Amniotic epithelial cell (primary cell): ENCODE measurements at regions not wholly inside any gene's neighbourhood (a gene's known extent, or its start where the extent isn't known, plus 50 kb on each side); places are given as distances from the start of the nearest gene placed in this dataset.

Experiments used
- DNase-seq: peaks from one replicate; pipeline ENCODE4 v3.0.0-alpha.2; 2010; ENCODE audit warnings: low read depth

DNA sequence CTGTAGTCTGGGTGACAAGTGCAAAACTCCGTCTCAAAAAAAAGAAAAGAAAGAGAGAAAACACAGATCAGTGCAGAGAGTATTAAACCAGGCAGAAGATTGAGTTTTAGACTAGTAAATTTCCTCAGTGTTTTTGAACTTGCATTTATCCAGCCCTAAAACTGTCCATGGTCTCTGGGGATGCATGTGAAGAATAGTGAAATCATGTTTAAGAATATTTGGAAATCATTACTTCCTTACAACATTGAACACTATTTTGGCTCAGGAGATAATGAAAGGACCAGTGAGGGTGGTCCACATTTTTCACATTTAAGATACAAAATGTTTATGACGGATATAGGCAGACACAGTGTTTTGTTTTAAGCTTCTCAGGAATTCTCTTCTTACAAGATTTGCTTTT, 195.8 kb upstream of the RASGEF1B start:
- DNase-seq: no peak

DNA sequence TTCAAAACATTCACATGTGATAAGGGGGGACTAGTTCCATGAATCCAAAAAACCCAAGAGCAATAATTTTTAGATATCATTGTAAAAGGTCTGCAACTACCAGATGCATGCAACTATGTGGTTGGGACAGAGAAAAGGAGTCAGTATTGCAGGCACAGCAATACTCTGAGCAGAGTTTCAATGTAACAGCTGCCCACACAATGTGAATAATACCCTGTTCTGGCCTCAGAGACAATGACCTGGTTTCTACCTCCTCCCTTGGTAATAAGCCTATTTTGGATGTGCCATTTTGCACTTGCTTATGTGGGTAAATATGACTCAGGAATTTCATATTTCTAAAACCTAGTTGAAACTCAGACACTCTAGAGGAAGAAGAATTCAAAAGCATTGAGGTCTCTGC, 194.8 kb upstream of the RASGEF1B start:
- DNase-seq: no peak

DNA sequence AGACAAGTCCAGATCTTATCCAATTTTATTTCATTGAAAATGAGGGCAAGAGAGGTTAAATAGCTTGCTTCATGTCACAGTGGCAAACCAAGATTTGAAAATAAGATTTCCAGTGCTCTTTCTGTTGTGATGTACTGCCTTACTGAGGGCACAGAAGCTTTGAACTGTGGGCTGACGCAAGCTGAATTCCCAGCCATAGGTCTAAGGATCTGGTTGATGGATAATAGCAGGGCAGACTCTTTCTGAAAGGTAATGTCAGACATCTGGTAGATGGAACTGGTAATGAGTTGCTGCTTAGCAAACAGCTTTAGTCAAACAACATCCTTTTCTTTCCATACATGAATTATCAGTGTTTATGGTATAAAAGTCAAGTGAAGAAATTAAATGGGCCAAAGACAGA, 193.9 kb upstream of the RASGEF1B start:
- DNase-seq: no peak

DNA sequence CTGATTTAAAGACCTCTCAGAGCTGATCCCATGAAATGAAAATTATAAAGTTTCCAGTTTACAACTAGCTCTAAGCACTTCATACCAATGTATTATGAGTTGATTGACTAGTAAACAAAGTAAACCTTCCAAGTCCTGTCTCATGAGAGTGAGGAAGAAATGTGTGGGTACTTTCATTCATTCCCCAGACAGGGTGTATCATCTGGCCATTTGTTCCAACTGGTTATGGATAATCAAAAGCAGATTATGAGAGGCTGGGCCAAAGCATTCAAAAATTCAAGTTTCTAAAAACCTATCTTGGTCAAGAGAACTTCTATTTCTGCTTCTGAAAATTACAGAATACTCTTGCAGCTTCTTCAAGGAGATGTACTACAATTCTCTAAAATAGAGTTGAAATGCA, 193.3 kb upstream of the RASGEF1B start:
- DNase-seq: no peak

DNA sequence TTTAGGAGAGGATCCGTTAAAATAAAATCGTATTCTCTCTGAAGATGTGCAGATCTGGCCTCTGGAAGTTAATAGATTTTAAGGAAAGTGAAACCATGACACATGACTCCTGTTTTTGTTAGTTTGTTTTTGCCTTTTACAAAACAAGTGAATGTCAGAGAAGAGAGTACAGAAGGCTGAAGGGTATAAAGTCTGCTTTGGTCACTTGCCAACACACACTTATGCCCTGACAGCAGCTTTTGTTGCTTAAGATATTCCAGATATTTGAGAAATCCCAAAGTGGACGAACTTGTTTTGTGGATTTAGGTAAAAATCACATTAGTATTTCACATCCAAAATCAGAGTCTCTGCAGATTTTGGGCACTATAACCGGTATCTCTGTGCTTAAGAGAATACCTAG, 192.4 kb upstream of the RASGEF1B start:
- DNase-seq: no peak

DNA sequence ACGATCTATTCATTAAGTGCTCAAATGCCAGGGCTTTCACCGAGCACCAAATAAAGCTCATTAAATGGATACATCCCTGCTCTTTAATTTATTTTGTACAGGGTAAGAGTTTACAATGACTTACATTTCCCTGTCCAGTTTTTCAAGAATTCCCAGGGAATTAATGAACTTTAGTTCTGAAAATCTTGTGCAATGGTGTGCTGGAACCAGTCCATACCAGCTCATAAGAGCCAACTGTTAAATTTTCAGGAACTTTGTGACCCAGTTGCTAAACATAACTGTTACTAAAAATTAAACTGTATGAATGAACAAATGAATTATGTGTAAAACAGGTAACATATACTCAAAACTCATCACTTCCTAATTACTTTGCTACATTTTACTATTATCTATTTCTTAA, 191.7 kb upstream of the RASGEF1B start:
- no peak for DNase-seq

DNA sequence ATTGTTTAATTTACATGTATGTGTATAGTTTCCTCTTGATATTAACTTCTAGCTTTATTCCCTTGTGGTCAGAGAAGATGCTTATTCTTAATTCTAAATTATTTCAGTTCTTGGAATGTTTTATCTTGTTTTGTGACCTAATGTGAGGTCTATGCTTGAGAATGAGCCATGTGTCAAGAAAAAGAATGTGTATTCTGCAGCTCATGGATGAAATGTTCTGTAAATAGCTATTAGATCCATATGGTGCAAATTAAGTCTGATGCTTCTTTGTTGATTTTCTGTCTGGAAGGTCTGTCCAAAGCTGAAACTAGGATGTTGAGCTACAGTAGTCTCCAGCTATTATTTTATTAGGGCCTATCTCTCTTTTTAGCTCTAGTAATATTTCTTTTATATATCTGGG, 187.3 kb upstream of the RASGEF1B start:
- no peak for DNase-seq

DNA sequence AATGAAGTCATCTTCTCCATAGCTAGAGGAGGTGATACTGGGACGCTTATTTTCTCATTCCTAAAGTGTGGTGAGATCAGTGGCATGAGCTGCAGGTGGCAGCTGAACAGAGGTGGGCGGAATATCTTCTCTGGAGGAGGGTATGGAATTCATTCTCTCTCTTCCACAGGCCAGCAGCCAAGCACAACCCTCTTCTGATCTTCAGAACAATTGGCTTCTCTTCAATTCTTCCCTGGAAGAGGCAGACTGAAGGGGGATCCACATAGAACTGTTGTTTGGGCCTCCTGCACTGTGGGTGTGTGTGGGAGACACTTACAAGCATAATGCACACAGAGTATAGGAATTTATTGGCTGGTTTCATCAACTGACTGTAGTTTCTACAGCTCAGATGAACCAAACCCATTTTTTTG, 180.4 kb upstream of the RASGEF1B start:
- no peak for DNase-seq

DNA sequence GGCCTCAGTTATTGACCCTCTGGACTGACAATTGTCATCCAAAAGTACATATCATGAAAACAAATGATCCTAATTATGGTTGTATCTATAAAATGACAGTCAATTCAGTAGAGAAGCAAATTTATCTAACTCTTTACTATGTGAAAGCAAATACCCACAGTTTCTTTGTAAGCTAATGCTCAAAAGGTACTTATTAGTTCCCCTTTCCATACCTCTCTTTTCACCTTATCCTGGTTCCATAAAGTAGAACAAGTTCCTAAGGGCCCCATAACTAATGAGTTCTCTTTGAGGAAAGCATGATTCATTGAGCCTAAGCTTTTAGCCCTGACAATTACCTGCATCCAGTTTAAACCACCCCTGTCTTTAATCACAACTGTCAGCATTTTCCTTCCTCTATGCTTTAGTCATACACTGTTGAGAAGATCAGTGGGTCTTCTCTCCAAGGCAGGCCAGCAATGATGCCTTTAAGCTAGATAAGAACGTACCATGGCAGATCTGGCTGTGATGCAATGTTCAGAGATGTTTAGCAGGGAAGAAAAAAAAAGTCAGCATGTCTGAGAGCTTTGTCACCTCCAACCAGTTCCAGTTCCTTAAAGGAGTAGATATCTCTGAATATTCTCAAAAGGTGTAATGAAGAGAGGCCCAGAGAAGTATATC, 179.7 kb upstream of the RASGEF1B start:
- DNase-seq: no peak

DNA sequence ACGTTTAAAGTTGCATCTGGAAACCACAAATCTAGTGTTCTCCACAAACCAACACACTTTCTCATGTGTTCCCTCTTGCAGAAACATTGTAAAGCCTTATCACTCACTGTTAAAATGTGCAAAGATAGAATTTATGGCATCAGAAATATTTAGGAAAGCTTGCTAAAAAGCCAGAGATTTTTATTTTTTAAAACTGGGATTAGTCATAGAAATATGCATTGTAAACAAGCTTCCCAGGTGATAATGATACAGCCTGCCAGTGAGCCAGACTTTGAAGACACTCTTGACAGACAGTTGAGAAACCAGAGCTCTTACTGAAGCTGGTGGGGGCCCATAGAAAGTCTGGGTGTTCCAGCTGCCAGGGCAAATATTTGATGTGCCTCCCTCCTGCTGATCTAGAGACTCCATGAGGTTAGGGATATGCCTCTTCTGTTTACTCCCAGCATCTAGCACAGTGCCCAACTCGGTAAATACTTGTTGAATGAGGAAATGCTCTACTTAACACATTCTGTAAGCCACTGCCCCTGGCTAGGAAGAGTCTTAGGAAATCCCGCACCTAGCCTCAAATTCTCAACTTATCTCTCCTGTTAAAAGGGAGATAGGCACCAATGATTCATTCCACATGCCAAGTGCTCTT, 179.0 kb upstream of the RASGEF1B start:
- no peak for DNase-seq

DNA sequence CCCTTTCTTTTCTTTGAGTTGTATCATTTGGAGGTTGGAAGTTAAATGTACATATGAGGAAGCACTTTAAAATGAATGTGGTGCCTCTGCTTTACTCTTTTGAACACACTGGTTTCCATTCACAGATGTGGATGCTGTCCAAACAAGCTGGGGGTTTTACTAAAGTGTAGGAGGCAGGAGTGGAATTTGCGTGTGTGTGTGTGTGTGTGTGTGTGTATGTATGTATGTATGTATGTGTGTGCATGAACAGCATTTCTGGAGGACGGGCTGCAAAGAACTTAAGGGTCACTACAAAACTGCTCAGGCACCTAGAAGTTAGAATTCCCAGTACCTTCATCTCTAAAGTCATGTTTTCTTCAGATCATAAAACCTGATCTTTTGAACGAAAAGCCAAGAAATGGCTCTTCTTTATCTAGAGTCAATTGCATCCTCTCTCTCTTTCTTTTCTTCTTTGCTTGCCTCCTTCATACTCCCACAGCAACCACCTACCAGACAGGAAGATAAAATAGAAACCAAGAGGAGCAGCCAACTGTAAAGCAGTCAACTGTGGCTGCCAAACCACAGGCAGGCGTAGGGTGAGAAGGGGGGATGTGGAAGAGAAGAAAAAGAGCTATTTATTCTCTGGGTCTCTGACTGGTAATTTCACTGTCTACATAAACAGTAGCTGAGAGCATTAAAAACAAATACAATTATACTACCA, 177.0 kb upstream of the RASGEF1B start:
- DNase-seq: no peak

DNA sequence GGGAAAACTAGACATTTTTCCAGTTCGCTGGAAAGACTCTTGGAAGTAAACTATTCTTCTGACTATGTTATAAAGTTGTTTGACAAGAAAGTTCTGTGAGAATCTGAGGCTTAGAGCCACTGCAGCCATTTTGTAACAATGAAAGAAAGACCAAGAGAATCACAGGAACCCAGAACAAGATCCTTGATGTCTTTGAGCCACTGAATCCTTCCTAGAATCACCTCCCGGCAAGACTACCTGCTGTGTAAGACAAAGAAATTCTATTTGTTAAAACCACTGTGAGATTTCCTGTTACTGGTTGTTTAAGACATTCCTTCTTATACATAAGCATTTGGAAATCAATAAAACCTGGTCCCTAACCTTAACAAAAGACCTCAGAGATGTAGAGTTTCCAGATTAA, 175.7 kb upstream of the RASGEF1B start:
- no peak for DNase-seq

DNA sequence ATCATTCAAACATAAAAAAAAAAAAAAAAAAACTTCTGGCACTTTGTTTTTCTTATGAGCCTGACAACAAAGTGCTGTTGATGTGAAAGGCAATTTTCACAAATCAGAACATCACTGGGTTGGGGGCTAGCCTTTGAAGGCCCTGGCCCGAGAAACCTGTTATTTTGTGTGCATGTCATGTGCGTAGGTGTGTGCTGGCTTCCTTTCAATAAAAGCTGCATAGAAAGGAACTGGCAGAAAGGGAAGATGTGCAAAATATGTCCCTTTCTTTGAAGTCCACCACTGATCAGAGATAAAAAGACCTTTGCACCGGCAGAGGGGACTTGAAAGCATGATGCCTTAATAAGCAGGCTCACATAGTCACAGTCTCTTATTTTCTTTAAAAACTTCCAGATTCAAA, 170.8 kb upstream of the RASGEF1B start:
- DNase-seq: no peak

DNA sequence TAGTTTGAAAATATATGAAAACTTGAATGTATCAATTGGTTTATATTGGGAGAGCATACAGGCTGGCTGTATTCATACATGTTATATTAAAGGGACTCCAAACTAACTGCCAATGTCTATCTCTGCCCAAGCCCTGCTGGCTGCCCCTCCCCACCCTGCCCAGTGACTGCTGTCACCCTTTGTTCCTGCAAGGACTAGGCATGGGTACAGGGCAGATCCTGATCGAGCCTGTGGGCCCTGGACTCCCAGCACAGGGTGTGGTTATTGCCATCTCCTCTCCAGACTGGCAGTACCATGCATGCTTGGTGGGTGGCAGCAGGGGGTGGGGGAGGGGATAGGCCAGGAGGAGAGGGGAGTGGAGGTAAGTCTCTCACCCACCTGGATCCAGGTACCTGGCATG, 167.5 kb upstream of the RASGEF1B start:
- no peak for DNase-seq

DNA sequence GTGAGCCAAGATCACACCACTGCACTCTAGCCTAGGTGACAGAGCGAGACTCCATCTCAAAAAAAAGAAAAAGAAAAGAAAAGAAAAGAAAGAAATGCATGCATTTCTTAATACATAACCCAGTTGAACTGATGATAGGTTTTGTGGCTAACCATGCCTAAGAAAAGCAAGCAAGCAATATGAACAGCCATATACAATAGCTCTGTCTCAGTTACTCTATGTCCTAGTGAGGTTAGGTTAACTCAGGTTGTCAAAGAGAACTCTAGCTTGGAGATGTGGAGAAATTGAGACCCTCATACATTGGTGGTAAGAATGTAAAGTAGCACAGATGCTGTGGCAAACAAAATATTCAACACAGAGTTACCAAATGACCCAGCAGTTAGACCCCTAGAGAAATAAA, 167.0 kb upstream of the RASGEF1B start:
- DNase-seq: no peak

DNA sequence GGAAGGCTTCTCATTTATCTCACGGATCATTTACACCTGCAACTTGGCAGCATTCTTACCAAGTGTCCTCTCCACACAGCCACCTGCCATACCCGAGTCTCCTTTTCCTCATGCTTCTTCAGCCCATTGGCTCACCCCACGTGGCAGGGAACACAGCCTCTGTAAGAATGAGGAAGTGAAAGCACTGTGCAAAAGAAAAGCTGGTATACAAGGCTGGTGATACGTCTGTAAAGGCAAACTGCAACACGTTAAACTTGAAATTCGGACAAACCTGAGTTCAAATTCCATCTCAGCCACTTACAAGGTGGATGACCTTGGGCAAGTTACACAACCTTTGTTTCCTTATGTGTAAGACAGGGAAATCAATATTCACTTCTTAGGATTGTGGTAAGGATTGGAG, 164.0 kb upstream of the RASGEF1B start:
- DNase-seq: no peak

DNA sequence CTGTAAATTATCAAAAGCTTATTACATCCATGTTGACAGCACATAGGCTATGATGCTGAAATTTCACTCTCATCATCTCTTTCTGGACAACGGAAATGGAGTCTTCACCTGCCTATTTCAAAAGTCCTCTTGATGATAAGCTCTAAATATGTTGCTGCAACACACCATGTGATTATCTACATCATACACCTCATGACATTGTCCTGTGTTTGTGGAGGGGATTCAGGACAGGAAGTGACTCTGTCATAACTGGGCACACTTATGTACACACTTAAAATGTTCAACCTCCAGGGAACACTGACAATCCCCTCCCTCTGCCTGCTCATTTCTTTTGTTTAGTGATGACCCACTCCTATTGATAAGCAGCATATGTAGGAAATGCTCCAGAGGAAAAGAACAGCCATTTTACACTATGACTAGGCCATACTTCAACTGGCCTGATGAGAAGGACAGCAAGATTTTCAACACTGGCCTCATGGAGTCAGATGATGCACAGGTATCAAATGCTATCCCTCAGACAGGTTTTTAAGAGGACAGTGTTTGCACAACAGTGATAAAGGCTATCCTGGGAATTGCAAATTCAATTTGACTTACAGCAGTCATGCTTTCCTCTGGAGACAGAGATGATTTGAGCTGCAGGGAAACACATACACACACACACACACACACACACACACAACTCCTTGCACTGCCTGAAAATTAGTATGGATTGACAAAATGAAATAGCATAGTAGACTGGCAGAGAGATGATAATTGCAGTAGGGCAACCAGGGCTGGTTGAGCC, 163.3 kb upstream of the RASGEF1B start:
- no peak for DNase-seq

DNA sequence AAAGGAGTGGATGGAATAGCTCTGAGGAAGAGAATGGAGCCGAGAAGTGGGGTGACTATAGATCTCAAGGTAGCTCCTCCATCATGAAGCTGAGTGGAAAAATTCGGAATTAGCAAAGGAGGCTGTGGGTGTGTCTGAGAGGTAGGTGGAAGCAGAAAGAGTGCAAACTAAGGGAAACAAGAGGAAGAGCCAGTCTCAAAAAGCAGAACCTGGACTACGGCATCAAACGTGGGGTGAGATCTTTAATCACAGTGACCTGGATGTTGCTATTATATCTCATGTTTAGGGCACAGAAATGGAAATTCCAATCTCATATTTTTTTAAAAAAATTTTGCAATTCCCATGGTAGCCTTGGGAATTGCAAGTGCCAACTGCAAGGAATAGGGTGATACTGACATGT, 162.5 kb upstream of the RASGEF1B start:
- DNase-seq: no peak

DNA sequence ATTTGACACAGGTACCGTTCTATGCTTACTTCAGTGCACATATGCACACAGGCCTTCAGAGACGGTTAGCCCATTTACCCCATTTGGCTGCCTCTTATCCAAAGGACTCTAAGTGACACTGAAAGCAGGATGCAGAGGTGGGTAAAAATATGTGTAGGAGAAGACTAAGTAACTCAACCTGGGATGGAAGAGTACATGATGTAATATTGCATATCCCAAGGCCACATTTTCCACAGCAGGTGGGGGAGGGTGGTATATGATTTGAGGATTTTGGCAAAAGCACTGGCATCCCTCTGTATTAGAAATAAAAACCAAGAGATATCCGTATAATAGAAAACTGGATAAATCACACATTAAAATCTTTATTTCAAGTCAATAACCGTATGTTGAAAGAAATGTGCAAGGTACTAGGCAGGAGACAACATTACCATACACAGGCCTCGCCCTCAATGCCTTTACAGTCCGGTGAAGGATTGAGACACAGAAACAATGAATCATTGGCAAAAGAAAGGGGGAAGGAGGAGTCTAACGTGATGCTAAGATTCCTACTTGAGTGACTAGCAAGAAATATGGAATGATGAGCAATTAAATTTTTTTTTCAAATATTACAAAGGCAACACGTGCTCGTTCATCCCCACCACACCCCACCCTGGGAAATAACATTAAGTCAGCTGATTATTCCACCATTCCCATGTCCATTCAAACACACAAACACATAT, 161.0 kb upstream of the RASGEF1B start:
- no peak for DNase-seq

DNA sequence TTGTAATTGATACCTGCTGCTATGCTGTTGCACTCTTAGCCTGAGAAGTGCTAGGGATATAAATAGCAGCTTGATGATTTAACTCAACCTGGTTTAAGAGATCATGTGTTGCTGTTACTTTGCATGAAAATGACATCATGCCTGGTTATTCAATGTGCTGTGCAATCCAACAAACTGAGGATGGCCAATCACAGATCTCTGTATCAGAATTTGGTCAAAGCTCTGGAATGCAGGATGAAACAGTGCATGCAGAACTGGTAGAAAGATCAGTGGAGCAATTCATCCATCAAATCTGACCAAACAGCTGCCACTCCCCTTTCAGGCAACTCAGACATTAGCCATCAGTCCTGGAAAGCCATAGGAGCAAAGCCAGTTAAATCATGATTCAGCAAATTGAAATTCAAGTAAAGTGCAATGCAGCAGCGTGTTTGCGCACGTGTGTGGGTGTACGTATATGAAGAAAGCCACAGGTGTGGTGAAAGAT, 160.3 kb upstream of the RASGEF1B start:
- DNase-seq: no peak

DNA sequence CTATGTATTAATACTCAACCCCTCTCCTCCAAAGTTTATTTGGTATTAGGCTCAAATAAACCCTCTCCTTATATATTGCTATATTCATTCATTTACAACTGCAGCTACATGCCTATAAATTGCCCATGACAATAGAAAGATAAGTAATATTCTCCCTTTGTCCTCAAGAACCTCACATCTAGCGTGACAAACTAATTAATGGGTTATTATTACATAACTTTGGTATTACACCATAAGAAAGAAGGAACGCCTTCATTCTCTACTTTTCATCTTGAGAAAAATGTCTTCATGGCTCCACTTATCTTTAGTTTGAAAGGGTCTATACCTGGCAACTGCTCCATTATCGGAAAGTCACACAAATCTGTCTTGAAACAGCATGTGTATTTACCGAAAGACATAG, 157.7 kb upstream of the RASGEF1B start:
- no peak for DNase-seq

DNA sequence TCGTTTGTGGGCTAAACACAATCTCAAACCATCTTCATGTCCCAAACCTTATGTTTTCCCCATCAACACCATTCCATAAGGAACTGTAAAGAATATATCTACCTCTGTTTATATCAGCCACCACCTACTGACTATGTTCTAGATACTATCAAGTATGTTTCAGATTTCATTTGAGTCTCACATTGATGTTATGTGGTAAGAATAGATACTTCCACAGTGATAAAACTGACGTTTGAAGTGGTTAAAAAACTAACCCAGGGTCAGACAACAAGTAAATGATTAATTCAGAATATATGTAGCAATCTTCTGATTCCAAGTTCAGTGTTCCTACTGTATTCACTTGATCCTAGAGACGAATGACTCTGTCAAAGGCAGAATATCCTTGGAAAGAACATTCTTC, 156.8 kb upstream of the RASGEF1B start:
- DNase-seq: no peak
